HG03432 (cell line): ENCODE measurements at regions not wholly inside any gene's neighbourhood (a gene's known extent, or its start where the extent isn't known, plus 50 kb on each side); places are given as distances from the start of the nearest gene placed in this dataset.
A peak's percentile ranks its signal among the peaks of the same experiment; 100 is the strongest.
"Not testable (repeated sequence)": the region's sequence is repeated elsewhere in the genome, so short reads cannot be mapped to it uniquely, and the experiment has no call there.

Source experiments
- ATAC-seq: cut with Tn5 transposase; IDR thresholded peaks from one replicate; pipeline ENCODE4 v1.9.1; 2021; ENCODE audit warnings: mild to moderate bottlenecking, moderate library complexity; ENCODE audit not compliant: unreplicated experiment

DNA sequence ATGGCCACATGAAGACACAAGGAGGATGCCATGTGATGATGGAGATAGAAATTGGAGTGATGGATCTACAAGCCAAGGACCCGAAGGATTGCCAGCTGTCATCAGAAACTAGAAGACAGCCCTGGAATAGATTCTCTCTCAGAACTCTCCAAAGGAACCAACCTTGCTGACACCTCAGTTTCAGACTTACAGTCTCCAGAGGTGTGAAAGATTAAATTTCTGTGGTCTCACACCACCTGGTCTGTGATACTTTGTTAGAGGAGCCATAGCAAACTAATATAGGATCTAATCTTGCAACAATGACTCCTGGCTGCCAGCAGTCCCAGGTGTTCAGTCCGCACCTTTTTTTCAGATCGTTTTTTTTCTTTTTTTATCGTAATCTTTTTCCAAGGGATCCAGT lies 647.3 kb upstream of the GHITM start:
- peak; percentile 55 for ATAC-seq

DNA sequence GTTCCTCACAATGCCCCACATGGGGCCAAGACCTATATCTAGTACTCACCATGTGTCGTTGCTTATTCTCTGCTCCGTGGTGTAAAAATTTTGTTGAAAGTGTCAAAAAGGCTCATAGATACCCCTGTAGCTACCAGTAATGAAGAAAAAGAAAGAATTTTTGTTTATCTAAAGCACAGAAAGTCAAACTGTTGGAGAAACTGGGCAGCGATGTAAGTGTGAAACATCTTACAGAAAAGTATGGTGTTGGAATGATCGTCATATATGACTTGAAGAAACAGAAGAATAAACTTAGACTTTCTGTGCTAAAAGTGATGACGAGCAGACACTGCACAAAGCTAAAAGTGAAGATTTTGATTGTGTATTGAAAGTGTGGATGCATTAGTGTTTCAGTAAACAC lies 626.6 kb upstream of the GHITM start:
- no peak for ATAC-seq

DNA sequence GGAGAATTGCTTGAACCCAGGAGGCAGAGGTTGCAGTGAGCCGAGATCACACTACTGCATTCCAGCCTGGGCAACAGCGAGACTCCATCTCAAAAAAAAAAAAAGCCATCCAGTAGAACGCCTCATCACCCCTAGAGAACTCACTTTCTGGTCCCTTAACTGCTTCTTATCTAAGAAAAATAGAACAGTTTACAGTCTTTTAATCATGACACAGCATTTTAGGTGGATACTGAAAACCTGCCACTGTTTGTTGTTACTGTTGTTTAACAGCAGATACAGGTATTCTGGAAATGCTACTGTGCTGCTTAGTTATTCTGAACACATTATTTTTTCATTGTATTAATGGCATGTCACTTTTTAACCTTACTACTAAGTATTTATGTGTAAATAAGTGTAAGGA lies 624.3 kb upstream of the GHITM start:
- no peak for ATAC-seq

GRCh38 chr10:83516788-83517187 lies 622.5 kb upstream of the GHITM start:
- ATAC-seq = no peak

DNA sequence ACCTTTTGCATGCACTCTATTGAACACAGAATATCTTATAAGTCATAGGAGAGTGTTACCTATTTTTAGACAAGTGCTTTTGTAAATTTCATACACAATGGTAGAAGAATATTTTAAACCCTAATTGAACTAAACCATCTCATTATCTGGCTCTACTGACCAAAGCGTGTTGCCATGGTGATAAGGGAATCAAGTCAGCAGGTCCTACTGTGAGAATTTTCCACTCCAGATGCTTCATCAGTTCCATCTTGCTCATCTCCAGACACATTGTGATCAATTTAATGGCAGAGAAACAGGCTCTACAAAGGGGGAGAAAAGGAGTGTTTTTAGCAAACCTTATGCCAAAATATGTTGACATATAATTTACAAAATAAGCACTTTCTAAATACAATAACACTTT lies 621.9 kb upstream of the GHITM start:
- no peak for ATAC-seq

GRCh38 chr10:83518779-83519178 lies 620.5 kb upstream of the GHITM start:
- no peak for ATAC-seq

GRCh38 chr10:83520386-83520785 lies 618.9 kb upstream of the GHITM start:
- not testable (repeated sequence) for ATAC-seq

- ATAC-seq = no peak
These were observed 616.9 kb upstream of the GHITM start for GRCh38 chr10:83522456-83522855.

GRCh38 chr10:83522881-83523386 lies 616.4 kb upstream of the GHITM start:
- ATAC-seq = no peak

GRCh38 chr10:83527934-83528333 lies 611.4 kb upstream of the GHITM start:
- no peak for ATAC-seq

- ATAC-seq = peak; percentile 83
These were observed 606.0 kb upstream of the GHITM start for GRCh38 chr10:83533290-83533689.

DNA sequence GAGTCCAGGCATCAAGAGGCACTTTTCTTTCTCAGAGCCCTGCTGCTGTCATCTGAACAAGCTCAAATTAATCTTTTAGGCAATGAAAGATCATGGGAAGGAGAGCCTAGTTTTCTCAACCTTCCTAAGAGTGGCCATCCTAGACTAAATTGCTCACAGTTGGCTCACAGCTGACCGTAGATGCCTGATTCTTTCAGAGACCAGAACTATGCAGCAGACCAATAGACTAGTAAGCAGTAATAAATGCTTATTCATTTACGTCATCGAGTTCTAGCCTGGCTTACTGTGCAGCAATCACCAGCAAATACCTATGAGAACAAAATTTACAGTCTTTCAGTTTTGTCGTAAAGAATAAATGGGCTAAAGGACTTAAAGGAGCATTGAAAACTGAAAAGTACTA lies 602.9 kb upstream of the GHITM start:
- no peak for ATAC-seq

GRCh38 chr10:83538047-83538446 lies 601.3 kb upstream of the GHITM start:
- no peak for ATAC-seq

- ATAC-seq = peak; percentile 66
These were observed 599.6 kb upstream of the GHITM start for GRCh38 chr10:83539528-83540308.

DNA sequence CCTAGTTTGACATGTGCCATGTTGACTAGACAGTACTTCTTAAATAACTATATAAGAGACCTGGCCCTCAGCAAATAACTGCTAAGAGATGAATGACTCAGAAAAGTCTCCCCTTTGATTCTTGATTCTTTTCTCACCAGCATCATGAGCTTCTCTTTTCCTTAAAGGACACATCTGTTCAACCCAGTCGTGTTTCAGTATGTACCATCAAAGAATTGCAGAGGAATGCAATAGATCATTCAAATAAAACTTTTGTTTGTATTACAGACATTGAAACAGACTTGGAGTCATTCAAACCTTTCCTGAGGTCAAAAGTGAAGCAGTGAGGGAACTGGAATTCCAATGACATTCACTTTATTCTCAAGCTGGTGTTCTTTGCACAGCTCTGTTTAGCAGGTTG lies 598.3 kb upstream of the GHITM start:
- ATAC-seq = no peak

GRCh38 chr10:83542774-83543411 lies 596.4 kb upstream of the GHITM start:
- peak; percentile 61 for ATAC-seq

DNA sequence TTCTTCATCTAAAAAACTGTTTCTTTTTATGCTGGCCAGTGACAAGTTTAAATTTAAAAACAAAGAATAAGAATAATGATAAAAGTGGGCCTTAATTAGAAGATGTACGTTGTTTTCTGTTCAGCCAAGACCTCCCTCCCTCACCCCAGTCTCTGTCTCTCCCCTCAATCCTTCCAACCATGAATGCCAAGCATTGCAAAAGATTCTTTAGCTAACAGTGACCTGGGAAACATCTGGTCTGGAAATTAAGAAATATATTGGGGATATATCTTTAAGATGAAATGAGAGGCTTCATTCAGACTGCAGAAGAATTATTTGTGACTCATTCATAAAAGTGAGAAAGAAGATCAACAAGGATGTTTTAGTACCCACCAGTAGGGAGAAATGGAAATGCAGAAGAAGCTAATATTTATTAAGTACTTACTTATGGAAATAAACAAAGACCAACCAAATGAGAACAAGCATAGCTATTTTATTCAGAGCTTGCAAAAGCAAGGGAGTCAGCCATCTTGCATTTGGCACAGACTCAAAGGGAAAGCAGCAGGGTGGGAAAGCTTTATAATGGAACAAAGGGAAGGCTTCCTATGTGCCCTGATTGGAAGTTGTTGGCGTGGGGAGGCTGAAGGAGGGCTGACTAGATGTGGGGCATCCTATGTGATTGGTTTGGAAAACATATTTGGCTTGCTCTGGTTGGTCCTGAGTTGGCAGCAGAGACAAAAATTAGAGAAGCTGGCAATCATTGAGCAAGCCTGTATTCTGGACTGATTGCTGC lies 595.4 kb upstream of the GHITM start:
- no peak for ATAC-seq

GRCh38 chr10:83545901-83546391 lies 593.4 kb upstream of the GHITM start:
- ATAC-seq = peak; percentile 50

- ATAC-seq = not testable (repeated sequence)
These were observed 588.1 kb upstream of the GHITM start for GRCh38 chr10:83551190-83551589.

DNA sequence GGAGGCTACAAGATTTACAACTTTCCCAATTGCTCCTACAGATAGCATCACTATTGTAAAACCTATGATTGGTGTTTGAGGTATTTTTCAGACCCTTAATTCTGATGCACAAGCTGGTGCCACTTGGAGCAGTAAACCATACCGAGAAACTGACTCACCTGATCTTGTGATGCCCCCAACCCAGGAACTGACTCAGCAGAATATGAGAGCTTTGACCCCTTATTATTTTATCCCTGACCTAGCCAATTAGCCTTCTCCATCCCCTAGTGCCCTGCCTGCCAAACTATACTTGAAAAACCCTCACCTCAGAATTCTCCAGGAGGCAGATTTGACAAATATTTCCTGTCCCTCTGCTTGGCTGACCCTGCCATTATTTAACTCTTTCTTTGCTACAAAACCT lies 585.9 kb upstream of the GHITM start:
- ATAC-seq = no peak

- peak; percentile 94 for ATAC-seq
These were observed 584.0 kb upstream of the GHITM start for GRCh38 chr10:83555264-83555663.
